Stimulated activated CD4-positive, alpha-beta T cell treated with anti-CD3 and anti-CD28 coated beads, Interleukin-15, amount 100 ng/mL, for 48 hours (primary cell): ENCODE measurements at regions not wholly inside any gene's neighbourhood (a gene's known extent, or its start where the extent isn't known, plus 50 kb on each side); places are given as distances from the start of the nearest gene placed in this dataset.
"Not testable (repeated sequence)": the region's sequence is repeated elsewhere in the genome, so short reads cannot be mapped to it uniquely, and the experiment has no call there.

Experiments
- DNase-seq, 2 donors: peaks; one replicate each; pipeline ENCODE4 v3.0.0-alpha.2; 2020; ENCODE audit warnings: low read depth in 2 of 2

- DNase-seq = no peak
Observed at GRCh38 chr11:41713030-41713429, 253.6 kb upstream of the LRRC4C start.

- DNase-seq = no peak
Observed at GRCh38 chr11:41714101-41714500, 254.6 kb upstream of the LRRC4C start.

- DNase-seq = no peak
Observed at GRCh38 chr11:41716862-41717261, 257.4 kb upstream of the LRRC4C start.

GRCh38 chr11:41720761-41721160 is 261.3 kb upstream of the LRRC4C start:
- DNase-seq = no peak

GRCh38 chr11:41728161-41728560 is 268.7 kb upstream of the LRRC4C start:
- not testable (repeated sequence) for DNase-seq

GRCh38 chr11:41775296-41775695 is 315.8 kb upstream of the LRRC4C start:
- DNase-seq = no peak

- DNase-seq = no peak
Observed at GRCh38 chr11:41779401-41779960, 320.0 kb upstream of the LRRC4C start.

GRCh38 chr11:41781441-41781840 is 322.0 kb upstream of the LRRC4C start:
- DNase-seq = no peak

- no peak for DNase-seq
Observed at GRCh38 chr11:41784513-41785335, 325.3 kb upstream of the LRRC4C start.

- DNase-seq = no peak
Observed at GRCh38 chr11:41786087-41786486, 326.6 kb upstream of the LRRC4C start.

GRCh38 chr11:41788177-41788576 is 328.7 kb upstream of the LRRC4C start:
- DNase-seq = no peak

- no peak for DNase-seq
Observed at GRCh38 chr11:41789376-41789775, 329.9 kb upstream of the LRRC4C start.

- no peak for DNase-seq
Observed at GRCh38 chr11:41795004-41795403, 335.6 kb upstream of the LRRC4C start.

- DNase-seq = no peak
Observed at GRCh38 chr11:41799754-41800153, 340.3 kb upstream of the LRRC4C start.

- no peak for DNase-seq
Observed at GRCh38 chr11:41803895-41804294, 344.4 kb upstream of the LRRC4C start.

GRCh38 chr11:41816396-41816795 is 356.9 kb upstream of the LRRC4C start:
- no peak for DNase-seq

GRCh38 chr11:41824287-41824686 is 364.8 kb upstream of the LRRC4C start:
- DNase-seq = not testable (repeated sequence)

- DNase-seq = no peak
Observed at GRCh38 chr11:41826085-41826484, 366.6 kb upstream of the LRRC4C start.

- no peak for DNase-seq
Observed at GRCh38 chr11:41836431-41836830, 377.0 kb upstream of the LRRC4C start.

- no peak for DNase-seq
Observed at GRCh38 chr11:41842673-41843072, 383.2 kb upstream of the LRRC4C start.

GRCh38 chr11:41845066-41845465 is 385.6 kb upstream of the LRRC4C start:
- DNase-seq = no peak

GRCh38 chr11:41848349-41848748 is 388.9 kb upstream of the LRRC4C start:
- no peak for DNase-seq

GRCh38 chr11:41849250-41849649 is 389.8 kb upstream of the LRRC4C start:
- no peak for DNase-seq

- DNase-seq = no peak
Observed at GRCh38 chr11:41851743-41852142, 392.3 kb upstream of the LRRC4C start.
